Esophagus squamous epithelium (tissue), 5 donors: ENCODE measurements at regions not wholly inside any gene's neighbourhood (a gene's known extent, or its start where the extent isn't known, plus 50 kb on each side); places are given as distances from the start of the nearest gene placed in this dataset.

Experiments used
- DNase-seq: peaks from one replicate; lab custom pipeline; 2025; lab: John Stamatoyannopoulos, UW
- H3K27ac ChIP-seq, 4 donors: fragments of 200-600 bp; sonication (generic); one replicate each; pipeline ENCODE4 v1.5.1; 2016 to 2019; ENCODE audit warnings: mild to moderate bottlenecking in 1 of 4
- H3K27me3 ChIP-seq, 4 donors: fragments of 200-600 bp; sonication (generic); 1 replicate in 3 of 4; 2 replicates in 1 of 4; pipeline versions ENCODE4 v1.5.1 to v1.6.0; 2017 to 2021; ENCODE audit warnings: antibody characterized with exemption in 1 of 4
- H3K36me3 ChIP-seq, 3 donors: fragments of 200-600 bp; sonication (generic); one replicate each; pipeline ENCODE4 v1.5.1; 2016 to 2019
- H3K4me1 ChIP-seq, 3 donors: fragments of 200-600 bp; sonication (generic); one replicate each; pipeline ENCODE4 v1.5.1; 2017 to 2019
- H3K4me3 ChIP-seq, 4 donors: fragments of 200-600 bp; sonication (generic); 1 replicate in 3 of 4; 2 replicates in 1 of 4; pipeline ENCODE4 v1.5.1; 2016 to 2019; ENCODE audit warnings: mild to moderate bottlenecking in 2 of 4, moderate library complexity in 1 of 4
- H3K9me3 ChIP-seq, 3 donors: fragments of 200-600 bp; sonication (generic); one replicate each; pipeline ENCODE4 v1.5.1; 2016 to 2019
- POLR2A ChIP-seq, 4 donors: fragments of 450-650 bp; IDR thresholded peaks; one replicate each; pipeline ENCODE4 v1.6.1; 2017; ENCODE audit warnings: antibody characterized with exemption in 4 of 4, mild to moderate bottlenecking in 4 of 4, moderate library complexity in 3 of 4
- WGBS, 2 donors: methylation state at CpG; one replicate each; pipeline ENCODE4 v1.1.5; 2018; 5-methylcytosine and 5-hydroxymethylcytosine counted together
- intact Hi-C: fragments of 100-400 bp; cut with DNase I; formaldehyde crosslinking; loops from one replicate; pipeline ENCODE4 v1.15.0; 2022
- TF ChIP-seq, protein P1 (sequence below), 6 experiments: fragments of 450-650 bp in 4 of 6; fragments of 200-600 bp in 2 of 6; sonication (generic) in 2 of 6; IDR thresholded peaks; one replicate each; pipeline ENCODE4 v1.5.1; 2016 to 2019; ENCODE audit warnings: antibody characterized with exemption in 6 of 6, mild to moderate bottlenecking in 4 of 6, moderate library complexity in 4 of 6
- donor health status: DM: yes; HTN: yes; CAD: no.

GRCh38 chr9:126058591-126058990, 268.0 kb upstream of the MVB12B start:
- Histone ChIP-seq H3K36me3 (no peaks in the 10 kb centered on the region), H3K27me3 (peaks cover 0 to 90% (median 0%) of the 10 kb centered on the region in 4 donors), H3K4me1 (no peaks in the 10 kb centered on the region), H3K4me3 (no peak overlapping the region), H3K9me3 (no peaks in the 10 kb centered on the region), H3K27ac (no peak overlapping the region)
- intact Hi-C loops = no loop called here
- WGBS, 2 donors = 57 to 65% methylated on average over 15 to 16 of the region's 16 CpGs
- DNase-seq = no peak
- TF ChIP-seq, protein P1, sequence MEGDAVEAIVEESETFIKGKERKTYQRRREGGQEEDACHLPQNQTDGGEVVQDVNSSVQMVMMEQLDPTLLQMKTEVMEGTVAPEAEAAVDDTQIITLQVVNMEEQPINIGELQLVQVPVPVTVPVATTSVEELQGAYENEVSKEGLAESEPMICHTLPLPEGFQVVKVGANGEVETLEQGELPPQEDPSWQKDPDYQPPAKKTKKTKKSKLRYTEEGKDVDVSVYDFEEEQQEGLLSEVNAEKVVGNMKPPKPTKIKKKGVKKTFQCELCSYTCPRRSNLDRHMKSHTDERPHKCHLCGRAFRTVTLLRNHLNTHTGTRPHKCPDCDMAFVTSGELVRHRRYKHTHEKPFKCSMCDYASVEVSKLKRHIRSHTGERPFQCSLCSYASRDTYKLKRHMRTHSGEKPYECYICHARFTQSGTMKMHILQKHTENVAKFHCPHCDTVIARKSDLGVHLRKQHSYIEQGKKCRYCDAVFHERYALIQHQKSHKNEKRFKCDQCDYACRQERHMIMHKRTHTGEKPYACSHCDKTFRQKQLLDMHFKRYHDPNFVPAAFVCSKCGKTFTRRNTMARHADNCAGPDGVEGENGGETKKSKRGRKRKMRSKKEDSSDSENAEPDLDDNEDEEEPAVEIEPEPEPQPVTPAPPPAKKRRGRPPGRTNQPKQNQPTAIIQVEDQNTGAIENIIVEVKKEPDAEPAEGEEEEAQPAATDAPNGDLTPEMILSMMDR (IDR thresholded peaks at IDR 0.05) = no peak
- TF ChIP-seq POLR2A (IDR thresholded peaks at IDR 0.05) = no peak

DNA sequence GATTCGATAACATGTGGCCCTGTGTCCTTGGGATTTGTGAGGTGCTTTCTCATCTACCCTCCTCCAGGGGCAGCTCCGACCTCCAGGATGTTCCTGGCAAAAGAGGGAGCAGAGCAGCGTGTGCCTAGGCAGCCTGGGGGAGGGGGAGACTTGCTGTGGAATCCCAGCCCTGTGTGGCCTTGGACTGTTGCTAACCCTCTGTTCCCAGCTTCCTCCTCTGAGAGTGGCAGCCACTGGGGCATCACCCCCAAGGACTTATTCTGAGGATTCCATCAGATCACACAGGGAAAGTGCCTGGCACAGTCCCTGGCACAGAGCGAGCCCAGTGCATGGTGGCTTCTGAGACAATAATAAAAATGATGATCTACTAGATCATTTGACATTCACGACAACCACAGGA, 265.1 kb upstream of the MVB12B start:
- 64 to 70% methylated on average over 2 to 5 of the region's 5 CpGs for WGBS, 2 donors
- TF ChIP-seq, protein P1 (IDR thresholded peaks at IDR 0.05) = no peak
- no peak for TF ChIP-seq POLR2A (IDR thresholded peaks at IDR 0.05)
- no peak overlapping the region for H3K27ac ChIP-seq
- no peak for DNase-seq
- no peak overlapping the region for H3K4me3 ChIP-seq
- H3K27me3 ChIP-seq = peaks cover 0 to 82% (median 0%) of the 10 kb centered on the region in 4 donors
- no peaks in the 10 kb centered on the region for H3K4me1 ChIP-seq
- H3K9me3 ChIP-seq = no peaks in the 10 kb centered on the region
- no peaks in the 10 kb centered on the region for H3K36me3 ChIP-seq
- intact Hi-C loops = no loop called here

DNA sequence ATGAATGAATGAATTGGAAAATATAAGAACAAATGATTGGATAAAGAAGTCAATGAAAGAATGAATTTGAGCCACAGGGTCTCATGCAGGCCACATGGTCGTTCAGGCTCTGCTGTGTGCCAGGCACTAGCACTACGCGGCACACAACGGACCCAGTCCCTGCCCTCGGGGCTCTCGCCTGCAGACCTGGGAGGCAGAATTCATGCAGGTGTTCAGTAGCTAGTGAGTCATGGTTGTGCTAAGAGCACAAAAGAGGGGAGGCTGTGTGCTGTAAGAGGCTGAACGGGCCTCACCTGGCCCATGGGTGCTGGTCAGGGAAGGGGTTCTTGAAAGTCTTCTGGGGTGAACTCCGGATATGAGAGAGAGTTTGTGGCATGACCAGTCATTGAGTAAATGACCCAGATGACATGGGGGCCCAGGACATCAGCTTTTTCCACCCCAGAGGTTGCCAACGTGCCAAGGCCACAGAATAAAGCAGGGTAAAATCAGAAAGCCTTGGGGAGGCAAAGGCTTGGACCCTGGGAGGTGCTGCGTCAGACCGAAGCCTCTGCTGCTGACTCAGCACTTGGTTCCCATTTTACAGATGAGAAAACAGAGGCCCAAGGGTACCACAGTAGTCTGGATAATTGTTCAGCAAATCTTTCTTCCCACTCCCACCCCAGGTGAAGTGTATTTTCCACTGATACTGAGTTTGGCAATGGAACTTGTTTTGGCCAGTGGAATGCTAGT, 264.3 kb upstream of the MVB12B start:
- intact Hi-C loops = no loop called here
- peaks cover 0 to 85% (median 0%) of the 10 kb centered on the region in 4 donors for H3K27me3 ChIP-seq

GRCh38 chr9:126063326-126063725, 263.3 kb upstream of the MVB12B start:
- DNase-seq = no peak
- peaks cover 0 to 83% (median 0%) of the 10 kb centered on the region in 4 donors for H3K27me3 ChIP-seq
- TF ChIP-seq POLR2A (IDR thresholded peaks at IDR 0.05) = no peak
- TF ChIP-seq, protein P1 (IDR thresholded peaks at IDR 0.05) = no peak
- WGBS, 2 donors = 84 to 86% methylated on average over 4 of the region's 5 CpGs
- H3K36me3 ChIP-seq = no peaks in the 10 kb centered on the region
- no peak overlapping the region for H3K27ac ChIP-seq
- H3K4me3 ChIP-seq = no peak overlapping the region
- no peaks in the 10 kb centered on the region for H3K9me3 ChIP-seq
- no peaks in the 10 kb centered on the region for H3K4me1 ChIP-seq
- intact Hi-C loops = no loop called here

More for the DNA sequence above, 264.3 kb upstream of the MVB12B start:
- no peaks in the 10 kb centered on the region for H3K36me3 ChIP-seq
- H3K27ac ChIP-seq = no peak overlapping the region
- 58 to 82% methylated on average over 7 to 11 of the region's 11 CpGs for WGBS, 2 donors
- DNase-seq = no peak
- no peaks in the 10 kb centered on the region for H3K9me3 ChIP-seq
- H3K4me1 ChIP-seq = no peaks in the 10 kb centered on the region
- H3K4me3 ChIP-seq = no peak overlapping the region
- no peak for TF ChIP-seq POLR2A (IDR thresholded peaks at IDR 0.05)
- TF ChIP-seq, protein P1 (IDR thresholded peaks at IDR 0.05) = no peak

DNA sequence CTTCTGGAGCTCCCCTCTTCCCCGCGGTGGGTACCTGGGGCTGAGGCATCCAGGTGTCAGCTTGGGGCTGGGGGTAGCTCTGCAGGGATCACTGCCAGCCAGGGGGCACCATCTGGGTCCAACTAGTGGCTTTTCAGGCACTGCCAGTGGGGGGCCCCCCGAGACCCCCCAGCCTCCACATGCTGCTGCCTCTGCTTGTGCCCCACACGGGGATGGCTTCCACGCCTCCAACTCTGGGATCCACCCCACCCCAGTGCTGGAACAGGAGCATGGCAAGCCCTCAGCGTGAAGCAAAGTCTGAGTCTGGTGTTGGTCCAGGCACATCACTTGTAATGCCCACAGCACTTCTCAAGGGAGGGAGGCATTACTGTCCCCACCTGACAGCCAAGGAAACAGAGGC, 260.5 kb upstream of the MVB12B start:
- H3K4me3 ChIP-seq = no peak overlapping the region
- H3K36me3 ChIP-seq = no peaks in the 10 kb centered on the region
- WGBS, 2 donors = no CpG with 5 or more reads among the region's 6 CpGs
- intact Hi-C loops = no loop called here
- no peaks in the 10 kb centered on the region for H3K9me3 ChIP-seq
- H3K27ac ChIP-seq = no peak overlapping the region
- DNase-seq = no peak
- TF ChIP-seq POLR2A (IDR thresholded peaks at IDR 0.05) = no peak
- TF ChIP-seq, protein P1 (IDR thresholded peaks at IDR 0.05) = no peak
- H3K27me3 ChIP-seq = peaks cover 0 to 76% (median 0%) of the 10 kb centered on the region in 4 donors
- H3K4me1 ChIP-seq = no peaks in the 10 kb centered on the region
